ENCODE measurements at regions not wholly inside any gene's neighbourhood (a gene's known extent, or its start where the extent isn't known, plus 50 kb on each side); places are given as distances from the start of the nearest gene placed in this dataset.
"Not testable (repeated sequence)": the region's sequence is repeated elsewhere in the genome, so short reads cannot be mapped to it uniquely, and the experiment has no call there.

- TF ChIP-seq CTCF (IDR thresholded peaks at IDR 0.05; ENCODE audit: low read depth, low read length) (no peak), MYC (IDR thresholded peaks at IDR 0.05; ENCODE audit: low read depth, low read length) (no peak), POLR2A (IDR thresholded peaks at IDR 0.05; ENCODE audit: extremely low read depth, insufficient read length) (no peak)
- TF ChIP-seq, protein P1, sequence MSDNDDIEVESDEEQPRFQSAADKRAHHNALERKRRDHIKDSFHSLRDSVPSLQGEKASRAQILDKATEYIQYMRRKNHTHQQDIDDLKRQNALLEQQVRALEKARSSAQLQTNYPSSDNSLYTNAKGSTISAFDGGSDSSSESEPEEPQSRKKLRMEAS (IDR thresholded peaks at IDR 0.05; ENCODE audit: low read depth, low read length), result no peak
- no peak overlapping the region for H3K4me3 ChIP-seq (ENCODE audit: low read depth, low read length)
- no peak for DNase-seq (ENCODE audit: low read depth)
Measured at GRCh38 chr21:28693476-28693875, 299.2 kb downstream of the LTN1 start.

GRCh38 chr21:28690196-28690595 lies 302.5 kb downstream of the LTN1 start:
- TF ChIP-seq, protein P1 (IDR thresholded peaks at IDR 0.05; ENCODE audit: low read depth, low read length), result no peak
- TF ChIP-seq POLR2A (IDR thresholded peaks at IDR 0.05; ENCODE audit: extremely low read depth, insufficient read length) (no peak), MYC (IDR thresholded peaks at IDR 0.05; ENCODE audit: low read depth, low read length) (no peak), CTCF (IDR thresholded peaks at IDR 0.05; ENCODE audit: low read depth, low read length) (no peak)
- no peak for DNase-seq (ENCODE audit: low read depth)
- no peak overlapping the region for H3K4me3 ChIP-seq (ENCODE audit: low read depth, low read length)

GRCh38 chr21:28688381-28688780 lies 304.3 kb downstream of the LTN1 start:
- no peak overlapping the region for H3K4me3 ChIP-seq (ENCODE audit: low read depth, low read length)
- TF ChIP-seq MYC (IDR thresholded peaks at IDR 0.05; ENCODE audit: low read depth, low read length), result no peak
- TF ChIP-seq POLR2A (IDR thresholded peaks at IDR 0.05; ENCODE audit: extremely low read depth, insufficient read length), result no peak
- TF ChIP-seq, protein P1 (IDR thresholded peaks at IDR 0.05; ENCODE audit: low read depth, low read length), result no peak
- no peak for TF ChIP-seq CTCF (IDR thresholded peaks at IDR 0.05; ENCODE audit: low read depth, low read length)
- no peak for DNase-seq (ENCODE audit: low read depth)

- no peak for DNase-seq (ENCODE audit: low read depth)
- no peak overlapping the region for H3K4me3 ChIP-seq (ENCODE audit: low read depth, low read length)
- TF ChIP-seq MYC (IDR thresholded peaks at IDR 0.05; ENCODE audit: low read depth, low read length) (no peak), CTCF (IDR thresholded peaks at IDR 0.05; ENCODE audit: low read depth, low read length) (no peak), POLR2A (IDR thresholded peaks at IDR 0.05; ENCODE audit: extremely low read depth, insufficient read length) (no peak)
- TF ChIP-seq, protein P1 (IDR thresholded peaks at IDR 0.05; ENCODE audit: low read depth, low read length), result no peak
Measured at GRCh38 chr21:28687586-28687985, 305.1 kb downstream of the LTN1 start.

GRCh38 chr21:28683982-28684752 lies 308.5 kb downstream of the LTN1 start:
- no peak for TF ChIP-seq MYC (IDR thresholded peaks at IDR 0.05; ENCODE audit: low read depth, low read length)
- TF ChIP-seq, protein P1 (IDR thresholded peaks at IDR 0.05; ENCODE audit: low read depth, low read length), result no peak
- no peak overlapping the region for H3K4me3 ChIP-seq (ENCODE audit: low read depth, low read length)
- DNase-seq (ENCODE audit: low read depth), result no peak

GRCh38 chr21:28682884-28683283 lies 309.8 kb downstream of the LTN1 start:
- H3K4me3 ChIP-seq (ENCODE audit: low read depth, low read length); DNase-seq (ENCODE audit: low read depth): not testable (repeated sequence)

GRCh38 chr21:28677096-28677495 lies 315.6 kb downstream of the LTN1 start:
- not testable (repeated sequence) for DNase-seq (ENCODE audit: low read depth); H3K4me3 ChIP-seq (ENCODE audit: low read depth, low read length)

Measured in NB4 (cell line).